Globus pallidus (tissue), 1 donor: ENCODE measurements at regions not wholly inside any gene's neighbourhood (a gene's known extent, or its start where the extent isn't known, plus 50 kb on each side); places are given as distances from the start of the nearest gene placed in this dataset.
"Not testable (repeated sequence)": the region's sequence is repeated elsewhere in the genome, so short reads cannot be mapped to it uniquely, and the experiment has no call there.

Experiments used
- DNase-seq: peaks from one replicate; pipeline ENCODE4 v3.0.0-alpha.2; 2015; ENCODE audit warnings: low spot score

DNA sequence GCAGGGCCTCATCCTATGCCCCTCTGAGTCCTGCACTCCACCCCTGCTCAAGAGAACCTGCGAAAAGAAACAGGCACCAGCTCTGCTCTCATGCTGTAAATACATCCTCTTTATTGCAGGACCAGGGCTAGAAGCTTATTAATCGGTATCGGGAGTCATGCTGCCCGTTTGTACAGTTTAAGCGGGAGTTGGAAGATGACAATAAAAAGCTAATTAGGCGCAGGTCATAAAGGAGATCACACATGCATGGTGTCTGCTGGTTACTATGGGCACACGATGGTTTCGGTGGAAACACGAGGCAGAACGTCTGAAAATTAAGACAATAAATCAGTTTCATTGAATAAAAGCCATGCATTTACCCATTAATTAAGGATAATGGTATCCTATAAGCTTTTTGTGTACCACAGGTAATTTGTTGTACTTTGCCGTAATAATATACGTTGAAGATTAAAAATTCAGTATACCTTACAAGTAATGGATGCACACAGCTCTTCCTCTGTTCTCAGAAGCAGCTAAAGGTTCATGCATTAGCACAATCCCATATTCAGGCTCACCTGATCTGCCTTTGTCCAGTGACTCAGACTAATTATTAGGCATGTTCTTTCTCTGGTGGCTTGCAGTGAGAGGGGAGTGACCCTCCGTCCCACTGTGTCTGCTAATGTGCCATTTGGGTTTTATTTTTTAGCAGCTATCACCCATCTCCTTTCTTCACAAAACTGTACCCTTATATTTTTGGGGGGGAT, 406.0 kb downstream of the TSHZ3 start:
- no peak for DNase-seq

DNA sequence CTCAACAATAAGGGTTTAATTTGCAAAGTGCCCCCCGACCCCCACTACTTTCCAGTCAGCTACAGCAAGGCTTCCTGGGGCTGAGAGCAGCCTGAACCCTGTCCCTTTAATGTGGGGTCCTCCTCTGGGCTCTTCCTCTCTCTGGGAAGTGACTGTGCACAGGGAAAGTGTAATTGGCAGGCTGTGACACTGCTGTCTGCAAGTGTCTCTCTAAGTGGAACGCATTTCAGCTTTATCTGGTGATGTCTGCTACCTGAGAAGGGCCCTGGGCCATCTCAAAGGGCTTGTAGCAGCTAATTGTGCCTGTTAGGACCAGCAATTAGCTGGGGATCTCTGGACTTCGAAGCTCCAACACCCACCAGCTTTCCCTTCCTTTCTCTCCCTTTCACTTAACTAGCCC, 406.6 kb downstream of the TSHZ3 start:
- DNase-seq, result no peak

DNA sequence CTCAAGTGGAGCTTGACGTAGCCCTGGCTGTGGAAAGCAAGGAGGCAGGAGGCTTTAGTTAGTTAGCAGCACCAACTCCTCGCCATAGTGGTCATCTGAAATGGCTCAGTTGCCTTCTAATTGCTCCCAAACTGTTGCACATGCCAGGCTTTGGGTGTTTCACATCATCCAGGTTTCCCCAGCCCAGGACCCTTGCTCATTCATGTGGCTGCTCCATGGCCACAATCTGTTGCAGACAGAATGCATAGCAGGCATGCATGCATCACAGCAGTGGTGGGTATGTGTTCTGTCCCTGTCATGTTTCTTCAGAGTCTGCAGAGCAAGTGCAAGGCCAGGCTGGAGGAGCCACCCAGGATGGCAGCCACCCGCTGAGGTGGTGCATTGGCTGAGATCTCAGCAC, 407.6 kb downstream of the TSHZ3 start:
- DNase-seq, result no peak

DNA sequence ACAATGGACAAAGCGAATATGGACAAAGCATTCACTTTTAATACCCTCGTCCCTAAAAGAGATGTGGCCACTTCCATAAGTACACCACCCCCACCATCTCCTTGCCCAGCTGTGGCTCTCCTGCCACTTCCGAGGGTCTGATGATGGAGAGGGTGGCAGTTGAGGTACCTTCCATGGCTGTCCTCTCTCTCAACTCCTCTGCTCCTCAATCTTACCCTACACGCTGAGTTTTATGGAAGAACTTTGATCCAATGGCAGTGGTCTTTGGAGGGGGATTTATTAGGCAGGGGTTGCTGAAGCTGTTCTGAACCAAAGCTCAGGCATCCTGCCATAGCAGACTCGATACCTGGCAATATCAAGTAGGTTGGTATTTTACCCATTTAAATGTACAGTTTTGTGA, 413.0 kb downstream of the TSHZ3 start:
- no peak for DNase-seq

DNA sequence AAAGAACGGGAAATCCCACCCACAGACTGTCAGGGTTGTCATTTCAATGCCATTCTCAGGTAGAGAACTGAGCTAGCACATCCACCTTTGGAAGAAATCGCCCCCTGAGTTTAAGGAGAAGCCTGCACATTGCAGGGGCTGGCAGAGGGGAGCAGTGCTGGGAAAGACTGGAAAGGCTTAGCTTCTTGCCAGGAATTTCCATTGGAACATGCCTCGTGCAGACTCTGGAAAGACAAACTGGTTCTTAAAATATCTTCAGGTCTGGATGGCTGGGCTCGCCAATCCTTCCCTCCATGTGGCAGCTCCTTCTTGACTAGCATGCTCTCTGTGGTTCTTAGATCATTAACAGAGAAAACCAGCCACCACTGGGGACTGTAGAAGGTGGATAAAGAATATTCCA, 414.1 kb downstream of the TSHZ3 start:
- no peak for DNase-seq

DNA sequence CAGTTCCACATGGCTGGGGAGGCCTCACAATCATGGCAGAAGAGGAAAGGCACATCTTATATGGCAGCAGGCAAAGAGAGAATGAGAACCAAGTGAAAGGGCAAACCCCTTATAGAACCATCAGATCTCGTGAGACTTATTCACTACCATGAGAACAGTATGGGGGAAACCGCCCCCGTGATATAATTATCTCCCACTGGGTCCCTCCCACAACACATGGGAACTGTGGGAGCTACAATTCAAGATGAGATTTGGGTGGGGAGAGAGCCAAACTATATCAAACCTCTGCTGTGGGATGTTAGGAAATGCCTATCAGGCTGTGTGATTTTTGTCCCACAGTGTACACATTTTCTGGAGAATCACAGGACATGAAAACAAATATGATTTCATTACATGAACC, 415.8 kb downstream of the TSHZ3 start:
- not testable (repeated sequence) for DNase-seq

DNA sequence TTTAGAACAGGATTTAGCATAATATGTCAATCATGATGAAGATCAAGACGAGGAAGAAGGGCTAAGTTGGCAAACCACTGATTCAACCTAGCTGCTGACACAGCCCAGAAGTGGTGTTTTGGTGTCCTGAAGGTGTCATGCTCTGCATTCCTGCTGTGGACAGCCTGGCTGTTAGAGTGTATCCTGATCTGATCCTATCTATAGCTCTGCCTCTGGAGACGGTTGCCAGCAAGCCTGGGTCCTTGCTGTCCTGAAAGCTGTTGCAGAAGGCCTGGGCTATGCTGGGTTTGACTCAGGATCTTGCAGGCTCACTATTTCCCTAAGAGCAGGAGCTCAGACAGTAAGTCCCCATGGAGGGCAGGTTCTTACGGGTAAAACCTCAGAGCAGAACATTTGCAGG, 416.4 kb downstream of the TSHZ3 start:
- no peak for DNase-seq

DNA sequence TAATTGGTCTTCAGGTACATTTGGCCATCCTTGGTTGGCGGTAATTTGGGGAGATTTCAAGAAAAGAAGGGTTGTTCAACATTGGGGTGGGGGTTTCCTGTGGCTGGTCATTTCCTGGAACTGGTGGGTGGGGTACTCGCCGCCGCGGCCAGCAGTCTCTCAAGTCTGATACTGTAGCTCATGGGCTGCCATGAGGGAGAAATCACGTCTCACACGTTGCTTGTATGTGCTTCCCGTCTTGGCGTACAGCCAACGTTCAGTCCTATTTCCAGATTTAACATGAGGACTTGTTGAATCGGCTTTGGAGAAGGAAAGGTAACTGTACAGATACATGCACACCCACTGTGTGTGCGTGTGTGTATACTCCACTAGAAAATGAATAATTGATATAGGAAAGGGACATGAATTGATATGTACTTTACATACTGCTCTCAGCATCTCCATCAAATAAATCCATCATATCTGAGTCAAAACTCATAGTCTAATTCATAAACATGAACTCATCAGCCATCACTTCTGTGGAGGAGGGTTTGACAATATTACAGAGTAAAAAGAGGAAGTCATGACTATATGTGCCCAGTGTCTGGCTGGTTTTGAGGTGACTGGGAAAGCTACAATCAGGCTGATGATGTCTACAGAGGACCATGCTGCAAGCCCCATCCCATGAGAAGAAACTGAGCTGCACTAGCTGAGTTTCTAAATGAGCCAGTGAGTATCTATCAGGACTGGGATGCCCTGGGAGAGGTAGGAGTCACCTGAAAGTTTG, 418.1 kb downstream of the TSHZ3 start:
- no peak for DNase-seq

DNA sequence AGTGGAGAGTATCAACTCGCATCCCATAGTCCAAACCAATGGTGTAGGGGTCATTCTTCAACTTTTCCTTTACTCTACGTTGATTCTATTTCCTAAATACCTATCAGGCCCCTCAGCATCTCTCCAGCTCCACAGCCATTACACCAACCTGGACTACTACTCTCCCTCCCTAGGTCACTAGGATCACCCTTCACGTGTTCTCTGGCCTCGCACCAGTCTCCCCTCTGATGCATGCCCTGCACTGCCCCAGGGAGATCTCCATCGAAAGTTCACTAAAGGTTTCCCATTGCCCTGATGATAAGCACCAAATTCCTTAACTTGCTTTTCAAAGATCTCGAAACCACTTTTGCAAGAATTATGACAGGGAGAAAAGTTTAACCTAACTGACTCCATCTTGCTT, 421.5 kb downstream of the TSHZ3 start:
- DNase-seq, result no peak

DNA sequence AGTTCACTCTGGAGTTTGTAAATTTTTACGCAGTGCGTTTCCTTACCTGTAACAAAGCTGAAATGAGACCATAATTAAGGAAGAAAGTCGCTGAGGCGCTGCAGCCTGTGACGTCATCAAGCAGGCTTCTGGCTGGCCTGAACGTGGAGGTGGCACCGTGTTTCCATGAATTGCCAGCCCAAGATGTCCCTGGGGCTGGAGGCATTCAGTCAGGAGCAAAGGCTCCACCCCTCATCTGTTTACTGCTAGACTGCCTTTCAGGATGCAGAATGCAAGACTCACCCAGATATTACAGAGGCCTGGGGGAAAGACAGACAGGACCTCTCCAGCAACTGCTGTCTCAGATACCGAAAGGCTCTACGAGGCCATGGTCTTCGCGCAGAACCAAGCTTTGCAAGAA, 424.6 kb downstream of the TSHZ3 start:
- no peak for DNase-seq

DNA sequence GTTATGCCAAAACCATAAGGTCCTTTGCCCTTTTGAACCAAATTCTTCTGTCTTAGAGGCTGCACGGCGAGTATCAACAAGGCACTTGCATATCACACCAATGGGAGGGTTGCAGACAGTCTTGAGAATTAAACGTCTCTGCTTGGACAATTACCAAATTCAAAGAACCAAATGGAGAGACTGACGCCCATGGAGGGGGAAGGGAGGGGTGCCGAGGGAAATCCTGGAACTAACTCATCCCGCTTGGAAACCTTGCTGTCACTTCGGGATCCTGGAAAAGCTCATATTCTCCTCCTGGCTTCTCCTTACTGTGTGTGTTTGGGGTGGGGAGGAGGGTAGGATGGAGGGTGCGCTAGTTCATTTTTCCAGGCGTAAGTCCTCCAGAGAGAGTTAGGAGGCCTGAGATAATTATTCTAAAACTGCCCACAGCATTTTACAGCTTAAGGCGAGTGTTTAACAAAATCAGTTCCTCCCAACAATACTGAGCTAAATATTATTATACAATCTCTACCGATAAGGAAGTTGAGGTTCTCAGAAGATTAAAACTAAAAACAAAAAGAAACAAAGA, 425.1 kb downstream of the TSHZ3 start:
- no peak for DNase-seq

DNA sequence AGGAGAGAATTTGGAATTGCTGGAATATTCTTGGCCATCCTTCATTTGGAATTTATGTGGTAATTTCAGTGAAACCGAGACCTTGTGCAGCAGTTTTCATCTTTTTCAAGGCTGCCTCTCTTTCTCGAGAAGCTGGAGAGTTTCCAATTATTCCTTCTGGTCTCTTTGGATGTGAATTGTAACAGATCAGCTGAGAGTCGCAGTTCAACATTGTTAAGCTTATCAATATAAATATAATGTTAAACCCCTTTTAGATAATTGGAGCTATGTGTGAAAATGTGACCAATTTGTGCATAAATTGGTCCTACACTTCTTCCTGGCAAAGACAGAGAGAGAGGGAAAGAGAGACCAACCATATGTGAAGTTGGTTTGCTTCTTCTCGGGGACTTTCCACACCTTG, 425.6 kb downstream of the TSHZ3 start:
- no peak for DNase-seq

DNA sequence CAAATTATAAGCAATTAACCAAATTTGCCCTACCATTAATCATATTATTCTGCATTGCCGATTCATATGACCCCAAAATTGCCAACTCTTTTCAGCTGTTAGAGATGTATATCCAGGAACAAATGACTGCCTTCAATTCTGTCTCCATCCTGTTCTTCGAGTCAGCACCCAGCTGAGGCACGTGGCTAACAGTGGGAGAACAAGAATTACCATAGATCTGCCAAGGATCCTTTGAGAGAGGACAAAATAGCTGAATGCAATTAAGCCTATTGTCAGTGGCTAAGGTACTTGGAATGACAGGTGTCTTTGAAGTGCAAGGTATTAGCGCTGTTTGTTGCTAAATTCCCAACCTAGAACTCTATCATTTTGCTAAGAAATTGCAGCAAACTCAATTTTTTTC, 426.1 kb downstream of the TSHZ3 start:
- no peak for DNase-seq

DNA sequence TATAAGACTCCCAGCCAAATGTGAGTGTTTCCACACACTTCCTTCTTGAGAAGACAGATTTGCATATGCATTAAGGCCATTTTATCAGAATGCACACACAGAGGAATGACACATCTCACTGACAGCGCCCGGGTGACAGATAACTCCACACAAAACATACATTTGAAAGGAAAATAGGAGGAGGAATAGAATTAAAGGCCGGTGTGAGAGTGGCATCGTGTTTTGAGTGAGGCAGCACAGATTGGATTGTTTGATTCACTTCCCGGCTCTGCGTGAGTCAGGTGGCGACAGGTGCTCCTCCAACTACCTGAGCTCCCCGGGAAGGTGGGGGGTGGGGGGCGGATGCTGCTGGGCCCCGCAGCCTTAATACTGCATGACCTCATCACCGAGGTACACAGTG, 429.0 kb downstream of the TSHZ3 start:
- no peak for DNase-seq

DNA sequence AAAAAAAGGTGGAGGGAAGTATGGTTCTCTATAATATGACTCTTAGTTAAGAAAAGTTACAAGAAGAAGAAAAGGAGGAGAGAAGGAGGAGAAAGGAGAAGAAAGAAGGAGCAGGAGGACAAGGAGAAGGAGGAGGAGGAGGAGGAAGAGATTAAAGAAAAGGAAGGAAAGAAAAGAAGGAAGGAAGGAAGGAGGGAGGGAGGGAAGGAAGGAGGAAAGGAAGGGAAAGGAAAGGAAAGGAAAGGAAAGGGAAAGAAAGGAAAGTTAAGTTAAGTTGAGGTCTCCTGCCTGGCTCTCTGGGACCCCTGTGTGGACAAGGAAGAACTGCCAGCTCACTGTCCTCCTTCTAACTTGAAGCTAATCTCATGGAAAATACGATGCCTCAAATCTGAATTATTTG, 429.5 kb downstream of the TSHZ3 start:
- no peak for DNase-seq

DNA sequence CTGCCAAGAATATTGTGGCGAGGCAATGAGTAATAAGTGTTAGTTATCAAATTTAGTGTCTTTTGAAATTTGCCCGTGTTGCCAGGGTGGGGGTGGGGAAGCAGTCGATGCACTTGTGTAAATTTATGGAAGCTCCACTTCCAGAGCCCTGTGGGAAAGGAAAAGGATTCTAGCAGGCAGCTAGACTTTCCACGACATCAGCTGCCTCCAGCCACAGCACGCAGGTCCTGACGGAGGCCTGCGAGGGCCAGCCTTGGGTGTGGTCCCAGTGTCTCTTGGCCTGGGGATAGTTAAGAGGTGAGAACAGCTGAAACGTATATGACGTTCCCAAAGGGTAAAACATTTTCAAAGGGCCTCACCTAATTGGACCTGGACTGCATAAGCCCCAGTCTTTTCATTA, 433.0 kb downstream of the TSHZ3 start:
- DNase-seq, result no peak

DNA sequence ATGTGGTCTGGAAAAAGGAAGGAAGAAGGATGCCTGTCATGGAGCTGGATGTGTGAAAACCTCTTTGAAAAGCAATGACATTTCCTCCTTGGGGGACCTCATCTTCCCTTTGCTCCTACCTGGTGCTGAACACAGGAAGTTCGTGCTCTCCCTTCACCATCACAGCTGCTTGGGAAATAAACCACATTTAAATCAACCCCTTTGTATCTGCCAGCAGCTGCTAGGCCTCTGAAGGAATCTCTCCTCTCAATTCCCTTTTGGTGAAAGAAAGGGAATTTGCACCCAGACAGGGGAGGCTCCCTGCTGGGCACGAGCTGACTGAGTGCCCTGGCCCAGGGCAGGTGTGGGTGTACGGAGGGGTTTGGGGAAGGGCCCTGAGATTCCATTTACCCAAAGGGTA, 437.7 kb downstream of the TSHZ3 start:
- no peak for DNase-seq

DNA sequence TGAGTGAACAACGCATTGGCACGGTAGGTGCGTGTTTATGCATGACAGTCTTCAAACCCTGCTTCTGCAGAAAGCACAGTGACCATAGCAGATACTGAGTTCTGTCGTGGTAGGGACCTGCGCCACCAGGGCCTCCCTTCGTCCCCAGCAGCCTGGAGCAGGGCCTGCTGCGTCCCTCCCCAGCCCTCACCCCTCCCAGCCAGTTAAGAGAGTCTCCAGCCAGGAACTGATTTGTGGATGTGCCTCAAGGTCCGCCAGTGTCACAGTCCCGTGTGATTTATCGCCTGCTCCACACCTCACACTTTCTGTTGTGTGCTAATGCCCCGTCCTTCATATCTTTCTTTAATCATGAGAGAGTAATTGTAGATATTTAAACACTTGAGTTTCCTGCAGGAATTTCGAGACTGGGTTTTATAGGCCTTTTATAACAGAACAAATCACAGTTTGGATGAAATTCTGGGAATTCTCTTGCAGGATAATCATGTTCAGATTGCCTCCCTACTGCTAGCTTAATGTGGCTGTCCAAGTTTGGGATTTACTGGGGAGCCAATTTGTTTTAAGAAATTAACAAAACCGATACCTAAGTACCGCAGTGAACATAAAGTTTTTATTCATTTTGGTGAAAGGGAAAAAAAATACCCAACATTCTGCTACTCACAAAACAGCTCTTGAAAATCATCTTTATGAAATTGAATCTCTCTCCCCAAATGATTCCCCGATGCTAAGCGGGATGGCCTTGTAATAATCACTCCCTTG, 438.6 kb downstream of the TSHZ3 start:
- DNase-seq, result no peak

DNA sequence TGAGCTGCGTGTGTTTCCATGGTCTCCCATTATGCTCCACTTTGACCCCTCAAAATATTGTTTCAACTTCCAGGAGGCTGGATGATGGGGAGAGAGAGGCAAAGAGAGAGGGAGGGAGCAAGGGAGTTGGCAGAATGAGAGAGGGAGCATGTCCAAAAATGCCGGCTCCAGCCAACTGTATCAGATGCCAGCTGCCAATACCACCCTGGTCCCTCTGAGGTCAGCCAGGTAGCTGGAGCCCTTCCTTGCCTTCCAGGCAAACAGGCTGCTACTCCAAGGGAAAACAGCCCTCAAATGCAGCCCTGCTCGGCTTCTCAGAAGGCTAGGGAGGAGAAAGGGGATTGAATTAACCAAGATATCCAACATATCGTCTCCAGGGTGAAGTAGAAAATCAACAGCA, 440.0 kb downstream of the TSHZ3 start:
- DNase-seq, result no peak

DNA sequence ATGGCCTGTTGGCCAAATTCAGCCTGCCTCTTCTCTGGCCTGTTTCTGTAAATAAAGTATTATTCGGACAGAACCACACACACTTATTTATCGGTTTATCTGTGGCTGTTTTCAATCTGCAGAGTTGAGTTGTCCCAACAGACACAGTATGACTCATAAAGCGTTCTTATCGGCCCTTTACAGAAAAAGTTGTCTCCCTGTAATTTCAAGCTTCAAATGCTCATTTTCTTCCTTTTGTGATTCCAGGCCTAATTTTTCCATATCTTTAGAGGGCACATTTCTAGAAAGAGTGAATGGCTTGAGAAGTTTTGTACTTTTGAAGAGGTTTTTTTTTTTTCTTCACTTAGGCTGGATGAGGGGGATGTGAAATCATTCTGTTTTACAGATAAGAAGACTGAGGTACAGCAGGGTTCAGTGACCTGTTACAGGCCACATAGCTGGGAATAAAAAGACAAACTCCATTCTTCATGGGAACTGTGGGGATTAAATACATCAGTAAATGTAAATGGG, 440.9 kb downstream of the TSHZ3 start:
- DNase-seq, result no peak

DNA sequence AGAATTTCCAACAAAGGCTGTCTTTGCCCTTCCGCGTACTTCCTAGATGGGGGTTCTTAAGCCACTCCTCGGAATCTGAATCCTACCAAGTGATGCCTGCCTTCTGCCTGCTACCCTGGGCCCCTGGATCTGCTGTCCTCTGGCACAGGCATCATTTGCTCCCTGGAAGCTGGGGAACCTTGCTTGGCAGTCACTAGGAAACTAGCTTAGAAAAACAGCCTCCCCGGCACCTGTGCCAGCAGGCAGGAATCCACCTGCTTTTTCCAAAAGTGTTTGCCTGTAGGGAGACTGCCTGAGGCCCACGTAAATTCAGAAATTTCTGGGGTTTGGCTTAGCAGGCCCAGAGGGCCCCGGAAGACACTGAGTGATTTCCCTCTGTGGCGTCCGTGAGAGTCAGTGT, 442.4 kb downstream of the TSHZ3 start:
- DNase-seq, result no peak

DNA sequence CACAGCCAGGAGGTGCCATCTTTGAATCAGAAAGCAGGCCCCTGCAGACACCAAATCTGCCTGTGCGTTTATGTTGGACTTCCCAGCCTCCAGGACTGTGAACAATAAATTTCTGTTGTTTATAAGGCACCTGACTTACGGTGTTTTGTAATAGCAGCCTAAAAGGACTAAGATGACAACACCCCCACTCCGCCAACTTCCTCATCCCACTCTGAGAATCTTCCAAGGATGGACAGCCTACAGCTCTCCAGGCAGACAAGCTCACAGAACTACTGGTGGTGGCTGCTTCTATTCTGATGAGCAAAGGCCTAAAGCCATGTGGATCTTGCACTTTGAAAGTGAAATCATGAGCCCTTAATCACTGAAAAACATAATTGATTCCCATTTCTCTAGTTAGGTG, 449.2 kb downstream of the TSHZ3 start:
- no peak for DNase-seq
